ENCODE measurements at regions not wholly inside any gene's neighbourhood (a gene's known extent, or its start where the extent isn't known, plus 50 kb on each side); places are given as distances from the start of the nearest gene placed in this dataset.

DNA sequence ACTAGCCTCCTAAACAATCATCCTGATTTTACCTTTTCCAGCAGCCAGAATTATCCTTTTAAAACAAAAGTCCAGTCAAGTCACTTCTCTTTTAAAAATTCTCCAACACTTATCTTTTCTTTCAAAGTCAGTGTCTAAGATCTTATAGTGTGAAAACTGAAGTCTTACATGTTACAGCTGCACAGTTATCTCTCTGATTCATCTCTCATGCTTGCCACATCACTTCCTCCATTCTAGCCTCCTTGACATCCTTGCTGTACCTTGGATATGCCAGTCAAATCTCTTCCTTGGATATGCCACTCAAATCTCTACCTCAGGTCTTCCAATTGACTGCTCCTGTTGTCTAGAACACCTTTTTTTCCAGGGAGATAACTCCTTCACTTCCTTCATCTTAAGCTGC lies 361.7 kb upstream of the FTMT start:
- ATAC-seq (ENCODE audit: low FRiP score) = no peak
- DNase-seq (ENCODE audit: low spot score) = no peak
- TF ChIP-seq, protein P1, sequence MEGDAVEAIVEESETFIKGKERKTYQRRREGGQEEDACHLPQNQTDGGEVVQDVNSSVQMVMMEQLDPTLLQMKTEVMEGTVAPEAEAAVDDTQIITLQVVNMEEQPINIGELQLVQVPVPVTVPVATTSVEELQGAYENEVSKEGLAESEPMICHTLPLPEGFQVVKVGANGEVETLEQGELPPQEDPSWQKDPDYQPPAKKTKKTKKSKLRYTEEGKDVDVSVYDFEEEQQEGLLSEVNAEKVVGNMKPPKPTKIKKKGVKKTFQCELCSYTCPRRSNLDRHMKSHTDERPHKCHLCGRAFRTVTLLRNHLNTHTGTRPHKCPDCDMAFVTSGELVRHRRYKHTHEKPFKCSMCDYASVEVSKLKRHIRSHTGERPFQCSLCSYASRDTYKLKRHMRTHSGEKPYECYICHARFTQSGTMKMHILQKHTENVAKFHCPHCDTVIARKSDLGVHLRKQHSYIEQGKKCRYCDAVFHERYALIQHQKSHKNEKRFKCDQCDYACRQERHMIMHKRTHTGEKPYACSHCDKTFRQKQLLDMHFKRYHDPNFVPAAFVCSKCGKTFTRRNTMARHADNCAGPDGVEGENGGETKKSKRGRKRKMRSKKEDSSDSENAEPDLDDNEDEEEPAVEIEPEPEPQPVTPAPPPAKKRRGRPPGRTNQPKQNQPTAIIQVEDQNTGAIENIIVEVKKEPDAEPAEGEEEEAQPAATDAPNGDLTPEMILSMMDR (IDR thresholded peaks at IDR 0.05) = no peak

DNA sequence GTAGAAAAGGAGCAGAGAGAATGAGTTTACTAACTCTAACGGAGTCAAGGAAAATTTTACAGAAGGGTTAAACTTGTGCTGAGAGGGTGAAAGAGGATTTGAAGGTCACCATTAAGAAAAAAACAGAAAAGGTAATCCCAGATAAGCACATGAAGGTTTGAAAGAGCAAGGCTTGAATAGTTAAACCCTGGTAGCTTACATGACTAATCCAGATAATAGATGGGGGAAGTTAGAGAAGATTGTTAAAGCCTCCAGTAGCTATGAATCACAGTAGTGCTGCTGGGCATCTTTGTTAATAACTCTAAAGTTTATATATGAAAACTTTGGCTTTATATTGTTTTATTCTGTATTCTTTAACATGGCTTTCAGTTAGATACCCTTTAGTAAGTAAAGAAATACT lies 354.5 kb upstream of the FTMT start:
- no peak for ATAC-seq (ENCODE audit: low FRiP score)
- TF ChIP-seq, protein P1 (IDR thresholded peaks at IDR 0.05) = no peak
- no peak for DNase-seq (ENCODE audit: low spot score)

DNA sequence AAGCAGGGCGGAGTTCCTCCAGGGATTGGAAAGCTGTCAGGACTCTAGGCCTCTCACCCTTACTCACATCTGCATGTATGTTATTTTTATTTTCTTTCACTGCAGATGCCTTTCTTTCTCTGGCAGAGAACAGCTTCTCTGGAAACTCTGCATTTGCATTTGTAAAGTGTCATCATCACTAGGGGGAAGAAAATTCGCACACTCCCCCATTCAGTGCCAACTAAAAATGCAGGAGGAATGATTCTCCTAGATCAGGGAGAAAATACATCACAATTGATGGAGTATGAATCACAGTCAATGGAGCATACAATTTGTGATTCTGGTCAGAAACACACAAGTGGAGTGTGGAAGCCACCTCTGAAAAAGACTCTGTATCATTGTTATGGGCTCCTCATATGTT lies 351.4 kb upstream of the FTMT start:
- ATAC-seq (ENCODE audit: low FRiP score) (no peak), DNase-seq (ENCODE audit: low spot score) (no peak)
- TF ChIP-seq, protein P1 (IDR thresholded peaks at IDR 0.05) = no peak

DNA sequence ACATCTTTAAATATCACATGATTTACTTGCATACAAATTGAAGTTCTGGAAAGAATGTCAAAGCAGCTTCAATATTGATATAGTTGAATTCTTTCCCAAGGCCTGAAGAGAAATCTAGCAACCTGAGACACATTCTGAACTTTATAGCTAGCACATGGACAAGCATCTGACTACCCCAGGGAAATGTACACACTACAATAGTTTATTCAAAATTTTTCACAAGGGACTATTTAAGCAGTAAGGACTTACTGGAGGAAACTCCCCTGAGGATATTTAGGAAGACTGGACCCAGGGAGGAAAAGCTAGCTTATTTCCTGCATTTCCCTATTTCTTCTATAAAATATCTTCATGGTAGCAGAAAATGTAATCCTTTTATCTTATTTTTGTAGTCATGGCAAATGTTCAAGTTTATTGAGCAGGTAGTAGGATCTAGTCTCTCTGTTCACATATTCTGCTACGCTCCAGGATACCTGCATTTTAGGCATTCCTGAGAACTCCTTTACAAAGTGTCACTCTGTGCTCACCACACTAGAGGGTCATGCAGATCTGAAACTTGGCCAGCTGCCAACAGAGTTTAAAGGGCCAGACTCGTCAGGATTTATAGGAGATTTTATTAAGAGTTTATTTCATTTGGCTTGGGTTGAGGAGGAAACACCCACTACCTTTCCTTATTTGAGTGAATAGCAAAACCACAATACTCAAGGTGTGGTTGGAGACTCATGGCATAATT lies 348.4 kb upstream of the FTMT start:
- TF ChIP-seq, protein P1 (IDR thresholded peaks at IDR 0.05) = no peak
- DNase-seq (ENCODE audit: low spot score) (peak; percentile 32), ATAC-seq (ENCODE audit: low FRiP score) (no peak)

DNA sequence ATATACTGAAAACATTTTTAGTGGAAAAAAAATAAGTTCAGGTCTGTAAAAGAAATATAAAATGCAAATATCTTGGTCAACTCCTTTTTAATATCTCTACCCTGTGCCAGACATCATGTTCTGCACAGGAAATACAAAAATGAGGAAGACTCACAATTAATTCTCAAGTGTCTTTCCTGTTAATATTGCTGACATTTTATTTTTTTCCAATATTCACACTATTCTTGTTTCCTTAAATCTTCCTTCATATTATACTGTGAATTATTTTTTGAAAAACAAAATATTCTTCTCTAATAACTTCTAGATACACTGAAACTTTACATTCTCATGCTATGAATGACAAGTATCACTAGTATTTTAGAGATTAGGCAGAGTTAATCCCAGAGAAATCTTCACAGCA lies 334.7 kb upstream of the FTMT start:
- ATAC-seq (ENCODE audit: low FRiP score) (no peak), DNase-seq (ENCODE audit: low spot score) (no peak)

DNA sequence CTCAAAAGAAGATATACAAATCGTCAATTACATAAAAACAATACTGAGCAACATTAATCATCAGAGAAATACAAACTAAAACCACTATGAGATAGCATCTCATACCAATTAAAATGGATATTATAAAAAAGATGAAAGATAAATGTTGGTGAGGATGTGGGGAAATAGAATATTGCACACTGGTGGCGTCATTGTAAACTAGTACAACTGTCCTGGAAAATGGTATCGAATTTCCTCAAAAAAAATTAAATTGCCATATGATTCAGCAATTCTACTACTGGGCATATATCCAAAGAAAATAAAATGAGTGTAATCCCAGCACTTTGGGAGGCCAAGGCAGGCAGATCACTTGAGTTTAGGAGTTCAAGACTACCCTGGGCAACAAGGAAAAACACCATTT lies 326.0 kb upstream of the FTMT start:
- ATAC-seq (ENCODE audit: low FRiP score) (no peak), DNase-seq (ENCODE audit: low spot score) (no peak)
- TF ChIP-seq, protein P1 (IDR thresholded peaks at IDR 0.05) = no peak

More for the DNA sequence above, 334.7 kb upstream of the FTMT start:
- TF ChIP-seq, protein P1 (IDR thresholded peaks at IDR 0.05) = no peak

DNA sequence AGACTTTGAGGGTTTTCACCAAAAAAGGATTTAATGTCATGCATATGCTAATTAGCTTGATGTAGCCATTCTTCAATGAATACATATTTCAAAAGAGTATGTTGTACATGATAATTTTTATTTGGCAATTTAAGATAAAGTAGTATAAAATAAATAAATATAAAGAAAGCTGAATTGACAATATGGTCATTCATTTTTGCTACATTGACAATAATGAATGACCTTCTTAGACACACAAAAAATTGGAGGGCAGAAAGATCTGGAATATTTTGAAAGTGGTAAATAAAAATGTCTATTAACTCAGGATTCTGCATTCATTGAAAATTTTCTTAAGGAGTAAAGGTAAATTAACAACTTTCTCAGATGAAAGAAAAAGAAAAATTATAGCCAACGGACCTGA lies 324.8 kb upstream of the FTMT start:
- no peak for ATAC-seq (ENCODE audit: low FRiP score)
- TF ChIP-seq, protein P1 (IDR thresholded peaks at IDR 0.05) = no peak
- DNase-seq (ENCODE audit: low spot score) = no peak

Data from omental fat pad (tissue), 3 donors.